ENCODE measurements at regions not wholly inside any gene's neighbourhood (a gene's known extent, or its start where the extent isn't known, plus 50 kb on each side); places are given as distances from the start of the nearest gene placed in this dataset.

DNA sequence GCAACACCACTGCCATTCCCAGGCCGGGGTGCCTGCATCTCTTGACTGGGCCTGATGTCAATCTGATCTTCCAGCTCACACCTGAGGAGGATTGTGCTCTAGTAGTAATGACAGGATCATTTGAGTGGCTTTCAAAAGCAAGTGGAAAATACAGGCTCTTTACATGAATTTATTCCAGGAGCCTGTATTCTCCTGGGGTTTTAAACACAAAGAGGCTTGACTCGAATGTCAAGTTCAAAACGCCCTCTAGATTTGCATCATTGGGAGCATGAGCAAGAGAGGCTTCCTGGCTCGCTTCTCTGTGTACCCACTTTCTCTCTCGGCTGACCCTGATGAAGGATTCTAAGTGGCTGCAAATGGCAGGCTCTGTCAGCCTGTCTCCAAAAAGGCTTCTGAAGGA lies 199.5 kb upstream of the PUDP start:
- TF ChIP-seq, protein P1, sequence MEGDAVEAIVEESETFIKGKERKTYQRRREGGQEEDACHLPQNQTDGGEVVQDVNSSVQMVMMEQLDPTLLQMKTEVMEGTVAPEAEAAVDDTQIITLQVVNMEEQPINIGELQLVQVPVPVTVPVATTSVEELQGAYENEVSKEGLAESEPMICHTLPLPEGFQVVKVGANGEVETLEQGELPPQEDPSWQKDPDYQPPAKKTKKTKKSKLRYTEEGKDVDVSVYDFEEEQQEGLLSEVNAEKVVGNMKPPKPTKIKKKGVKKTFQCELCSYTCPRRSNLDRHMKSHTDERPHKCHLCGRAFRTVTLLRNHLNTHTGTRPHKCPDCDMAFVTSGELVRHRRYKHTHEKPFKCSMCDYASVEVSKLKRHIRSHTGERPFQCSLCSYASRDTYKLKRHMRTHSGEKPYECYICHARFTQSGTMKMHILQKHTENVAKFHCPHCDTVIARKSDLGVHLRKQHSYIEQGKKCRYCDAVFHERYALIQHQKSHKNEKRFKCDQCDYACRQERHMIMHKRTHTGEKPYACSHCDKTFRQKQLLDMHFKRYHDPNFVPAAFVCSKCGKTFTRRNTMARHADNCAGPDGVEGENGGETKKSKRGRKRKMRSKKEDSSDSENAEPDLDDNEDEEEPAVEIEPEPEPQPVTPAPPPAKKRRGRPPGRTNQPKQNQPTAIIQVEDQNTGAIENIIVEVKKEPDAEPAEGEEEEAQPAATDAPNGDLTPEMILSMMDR (IDR thresholded peaks at IDR 0.05): no peak
- TF ChIP-seq POLR2A (IDR thresholded peaks at IDR 0.05): no peak
